H9 (cell line): ENCODE measurements at regions not wholly inside any gene's neighbourhood (a gene's known extent, or its start where the extent isn't known, plus 50 kb on each side); places are given as distances from the start of the nearest gene placed in this dataset.

Source experiments
- DNase-seq: peaks from one replicate; pipeline ENCODE4 v3.0.0-alpha.2; 2017
- H2AFZ ChIP-seq: one replicate; pipeline ENCODE4 v1.6.1; 2013; ENCODE audit warnings: mild to moderate bottlenecking, low read length, control low read depth, moderate library complexity
- H2AK5ac ChIP-seq: 2 replicates; pipeline ENCODE4 v1.6.1; 2013; ENCODE audit warnings: low read length, control low read depth, mixed read lengths; ENCODE audit not compliant: insufficient read length
- H2BK120ac ChIP-seq: one replicate; pipeline ENCODE4 v1.6.1; 2013; ENCODE audit warnings: low read depth, mild to moderate bottlenecking, low read length, control low read depth, inconsistent platforms; ENCODE audit not compliant: poor library complexity, severe bottlenecking
- H2BK12ac ChIP-seq: 2 replicates; pipeline ENCODE4 v1.6.1; 2013; ENCODE audit warnings: low read length, control low read depth, mixed read lengths, low read depth; ENCODE audit not compliant: insufficient read length
- H2BK15ac ChIP-seq: 2 replicates; pipeline ENCODE4 v1.6.1; 2013; ENCODE audit warnings: low read depth, low read length, control low read depth
- H2BK20ac ChIP-seq: one replicate; pipeline ENCODE4 v1.6.1; 2013; ENCODE audit warnings: low read depth, mild to moderate bottlenecking, low read length, control low read depth, inconsistent platforms; ENCODE audit not compliant: poor library complexity, severe bottlenecking
- H2BK5ac ChIP-seq: 2 replicates; pipeline ENCODE4 v1.6.1; 2013; ENCODE audit warnings: low read length, control low read depth, mixed read lengths; ENCODE audit not compliant: insufficient read length
- H3K14ac ChIP-seq: 2 replicates; pipeline ENCODE4 v1.6.1; 2013; ENCODE audit warnings: low read length, control low read depth; ENCODE audit not compliant: insufficient read depth
- H3K18ac ChIP-seq: 2 replicates; pipeline ENCODE4 v1.6.1; 2013; ENCODE audit warnings: low read depth, mild to moderate bottlenecking, mixed read lengths, low read length, control low read depth; ENCODE audit not compliant: insufficient read length
- H3K23ac ChIP-seq: 2 replicates; pipeline ENCODE4 v1.6.1; 2013; ENCODE audit warnings: low read length, control low read depth, mixed read lengths, low read depth; ENCODE audit not compliant: insufficient read length
- H3K23me2 ChIP-seq: 2 replicates; pipeline ENCODE4 v1.6.1; 2013; ENCODE audit warnings: low read depth, mild to moderate bottlenecking, mixed read lengths, low read length, control low read depth; ENCODE audit not compliant: insufficient read length, poor library complexity, severe bottlenecking
- H3K27ac ChIP-seq: 2 replicates; pipeline ENCODE4 v1.5.1; 2013; ENCODE audit warnings: low read length, control low read depth, mixed read lengths, low read depth; ENCODE audit not compliant: insufficient read length
- H3K27me3 ChIP-seq: 2 replicates; pipeline ENCODE4 v1.6.1; 2013; ENCODE audit warnings: low read length, control low read depth, inconsistent platforms; ENCODE audit not compliant: insufficient read depth
- H3K4ac ChIP-seq: 2 replicates; pipeline ENCODE4 v1.6.1; 2013; ENCODE audit warnings: low read depth, mild to moderate bottlenecking, control low read depth, inconsistent platforms, low read length, moderate library complexity
- H3K4me1 ChIP-seq: 2 replicates; pipeline ENCODE4 v1.6.1; 2013; ENCODE audit warnings: low read length, control low read depth, inconsistent platforms; ENCODE audit not compliant: insufficient read depth
- H3K4me2 ChIP-seq: 2 replicates; pipeline ENCODE4 v1.6.1; 2013; ENCODE audit warnings: low read length, control low read depth, mixed read lengths; ENCODE audit not compliant: insufficient read length, insufficient read depth
- H3K56ac ChIP-seq: 2 replicates; pipeline ENCODE4 v1.6.1; 2013; ENCODE audit warnings: low read depth, mild to moderate bottlenecking, mixed read lengths, low read length, control low read depth; ENCODE audit not compliant: insufficient read length
- H3K79me1 ChIP-seq: 2 replicates; pipeline ENCODE4 v1.6.1; 2013; ENCODE audit warnings: low read depth, mild to moderate bottlenecking, moderate library complexity, low read length, control low read depth, inconsistent platforms; ENCODE audit not compliant: insufficient read depth, poor library complexity, severe bottlenecking
- H3K79me2 ChIP-seq: 2 replicates; pipeline ENCODE4 v1.6.1; 2013; ENCODE audit warnings: low read length, control low read depth, inconsistent platforms; ENCODE audit not compliant: insufficient read depth
- H3K9ac ChIP-seq: 2 replicates; pipeline ENCODE4 v1.6.1; 2013; ENCODE audit warnings: low read length, control low read depth, mixed read lengths; ENCODE audit not compliant: insufficient read length; ENCODE audit errors: extremely low read depth
- H3K9me3 ChIP-seq: one replicate; pipeline ENCODE4 v1.6.1; 2013; ENCODE audit warnings: low read depth, low read length, inconsistent platforms; ENCODE audit not compliant: control insufficient read depth
- H3T11ph ChIP-seq: one replicate; pipeline ENCODE4 v1.6.1; 2013; ENCODE audit warnings: mild to moderate bottlenecking, low read length, control low read depth, inconsistent platforms
- H4K20me1 ChIP-seq: one replicate; pipeline ENCODE4 v1.6.1; 2013; ENCODE audit not compliant: control insufficient read depth, insufficient read length, insufficient read depth
- H4K5ac ChIP-seq: 2 replicates; pipeline ENCODE4 v1.6.1; 2013; ENCODE audit warnings: low read depth, mild to moderate bottlenecking, mixed read lengths, low read length, control low read depth; ENCODE audit not compliant: insufficient read length
- H4K8ac ChIP-seq: replicated peaks from 2 replicates; pipeline ENCODE4 v1.6.1; 2013; ENCODE audit warnings: low read length, control low read depth, mixed read lengths, low read depth; ENCODE audit not compliant: insufficient read length
- H4K91ac ChIP-seq: 2 replicates; pipeline ENCODE4 v1.6.1; 2013; ENCODE audit warnings: low read depth, mild to moderate bottlenecking, moderate library complexity, mixed read lengths, low read length, control low read depth; ENCODE audit not compliant: insufficient read length
- H3K27ac Mint-ChIP-seq, 3 experiments: 2 replicates in 2 of 3; 3 replicates in 1 of 3; pipeline ENCODE4 v1.8.0; 2020 to 2021; ENCODE audit warnings: mixed read lengths in 3 of 3, mild to moderate bottlenecking in 1 of 3, moderate library complexity in 1 of 3
- H3K27me3 Mint-ChIP-seq: 2 replicates; pipeline ENCODE4 v1.8.0; 2021; ENCODE audit warnings: low read depth, mild to moderate bottlenecking, moderate library complexity, mixed read lengths
- H3K36me3 Mint-ChIP-seq, 3 experiments: 2 replicates in 2 of 3; 3 replicates in 1 of 3; pipeline ENCODE4 v1.8.0; 2020 to 2021; ENCODE audit warnings: low read depth in 3 of 3, mixed read lengths in 3 of 3; ENCODE audit not compliant: insufficient read depth in 1 of 3
- H3K4me1 Mint-ChIP-seq, 2 experiments: 2 replicates each; pipeline ENCODE4 v1.8.0; 2020; ENCODE audit warnings: mixed read lengths in 2 of 2
- H3K4me3 Mint-ChIP-seq, 2 experiments: 2 replicates in 1 of 2; 3 replicates in 1 of 2; pipeline ENCODE4 v1.8.0; 2020 to 2021; ENCODE audit warnings: mild to moderate bottlenecking in 2 of 2, mixed read lengths in 2 of 2, moderate library complexity in 1 of 2
- H3K9me3 Mint-ChIP-seq, 2 experiments: 2 replicates in 1 of 2; 3 replicates in 1 of 2; pipeline ENCODE4 v1.8.0; 2020; ENCODE audit warnings: mild to moderate bottlenecking in 2 of 2, mixed read lengths in 2 of 2, moderate library complexity in 1 of 2
- CTCF ChIP-seq: fragments of 200-600 bp; sonication (generic); conservative IDR thresholded peaks from 3 replicates; pipeline ENCODE4 v1.8.0; 2021; ENCODE audit warnings: antibody characterized with exemption, mild to moderate bottlenecking
- WGBS: extraction: QIAGEN DNeasy Blood & Tissue Kit; methylation state at CpG from one replicate; pipeline ENCODE4 v1.1.7; 2013; ENCODE audit warnings: missing lambda C conversion rate, low lambda C conversion rate, mixed read lengths; ENCODE audit not compliant: insufficient read length; ENCODE audit errors: extremely low coverage; 5-methylcytosine and 5-hydroxymethylcytosine counted together

- no CpG with 5 or more reads among the region's 1 CpG for WGBS
- Histone ChIP-seq H2AFZ (no peak overlapping the region), H4K20me1 (no peaks in the 10 kb centered on the region)
Measured at GRCh38 chr7:79988653-79989052, 146.0 kb upstream of the GNAI1 start.

More at GRCh38 chr7:79988653-79989052, 146.0 kb upstream of the GNAI1 start:
- H4K5ac ChIP-seq: no peak overlapping the region
- no peak overlapping the region for H3K56ac ChIP-seq
- no peak for TF ChIP-seq CTCF
- H2BK120ac ChIP-seq: no peak overlapping the region
- no peaks in the 10 kb centered on the region for H3K27me3 ChIP-seq
- H3K4me3 Mint-ChIP-seq: no peak overlapping the region
- H3K79me2 ChIP-seq: no peaks in the 10 kb centered on the region
- H3K27ac Mint-ChIP-seq: no peak overlapping the region
- H3K4me1 Mint-ChIP-seq: no peaks in the 10 kb centered on the region
- H3K9me3 Mint-ChIP-seq: no peaks in the 10 kb centered on the region
- H2BK12ac ChIP-seq: no peak overlapping the region
- no peaks in the 10 kb centered on the region for H3K79me1 ChIP-seq
- no peaks in the 10 kb centered on the region for H3K4me1 ChIP-seq
- H3K4me2 ChIP-seq: no peak overlapping the region
- no peak for DNase-seq
- no peaks in the 10 kb centered on the region for H3K36me3 Mint-ChIP-seq
- no peak overlapping the region for H3K14ac ChIP-seq
- H3K18ac ChIP-seq: no peak overlapping the region
- H4K91ac ChIP-seq: no peak overlapping the region
- no peak overlapping the region for H3K9ac ChIP-seq
- no peak overlapping the region for H2BK20ac ChIP-seq
- no peak overlapping the region for H3T11ph ChIP-seq
- no peak overlapping the region for H2BK5ac ChIP-seq
- no peak overlapping the region for H4K8ac ChIP-seq
- H3K4ac ChIP-seq: no peak overlapping the region
- no peak overlapping the region for H2AK5ac ChIP-seq
- H3K9me3 ChIP-seq: no peaks in the 10 kb centered on the region
- H2BK15ac ChIP-seq: no peak overlapping the region
- peaks cover 1% of the 10 kb centered on the region; the same call in 1 of the 2 replicates for H3K27me3 Mint-ChIP-seq
- no peaks in the 10 kb centered on the region for H3K23me2 ChIP-seq
- no peak overlapping the region for H3K23ac ChIP-seq
- H3K27ac ChIP-seq: no peak overlapping the region
